A673 (cell line): ENCODE measurements at regions not wholly inside any gene's neighbourhood (a gene's known extent, or its start where the extent isn't known, plus 50 kb on each side); places are given as distances from the start of the nearest gene placed in this dataset.

Experiments used
- EZH2 ChIP-seq: fragments of 200-600 bp; sonication (generic); IDR thresholded peaks from 2 replicates; pipeline ENCODE4 v1.6.1; 2017; ENCODE audit warnings: borderline replicate concordance, low read depth, mild to moderate bottlenecking, mixed read lengths, antibody characterized with exemption, low read length; ENCODE audit not compliant: poor library complexity, severe bottlenecking
- TF ChIP-seq, protein P1 (sequence below): fragments of 300-800, 200-600 bp; sonication (generic); conservative IDR thresholded peaks from 2 replicates; pipeline ENCODE4 v1.5.1; 2017; ENCODE audit warnings: low read depth, mild to moderate bottlenecking, antibody characterized with exemption, low read length, moderate library complexity, mixed read lengths

DNA sequence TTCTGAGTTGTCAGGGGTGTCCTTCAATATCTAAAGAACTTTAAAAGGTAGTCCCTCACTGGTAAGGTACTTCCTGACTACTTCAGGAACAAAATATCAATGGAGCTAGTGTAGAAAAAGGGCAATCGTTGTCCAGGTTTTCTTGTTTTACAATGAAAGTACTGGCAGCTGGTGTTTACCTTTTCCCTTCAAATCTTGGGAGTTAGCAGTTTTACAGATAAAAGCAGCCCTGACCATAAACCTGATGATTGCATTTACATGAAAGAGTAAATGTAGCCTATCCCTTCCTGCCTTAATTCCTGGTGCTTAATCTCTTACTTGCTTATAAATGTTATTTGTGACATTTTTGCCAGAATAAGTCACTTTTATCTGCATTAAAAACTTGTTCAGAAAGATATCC, 559.9 kb upstream of the ARPP21 start:
- TF ChIP-seq EZH2: no peak
- TF ChIP-seq, protein P1, sequence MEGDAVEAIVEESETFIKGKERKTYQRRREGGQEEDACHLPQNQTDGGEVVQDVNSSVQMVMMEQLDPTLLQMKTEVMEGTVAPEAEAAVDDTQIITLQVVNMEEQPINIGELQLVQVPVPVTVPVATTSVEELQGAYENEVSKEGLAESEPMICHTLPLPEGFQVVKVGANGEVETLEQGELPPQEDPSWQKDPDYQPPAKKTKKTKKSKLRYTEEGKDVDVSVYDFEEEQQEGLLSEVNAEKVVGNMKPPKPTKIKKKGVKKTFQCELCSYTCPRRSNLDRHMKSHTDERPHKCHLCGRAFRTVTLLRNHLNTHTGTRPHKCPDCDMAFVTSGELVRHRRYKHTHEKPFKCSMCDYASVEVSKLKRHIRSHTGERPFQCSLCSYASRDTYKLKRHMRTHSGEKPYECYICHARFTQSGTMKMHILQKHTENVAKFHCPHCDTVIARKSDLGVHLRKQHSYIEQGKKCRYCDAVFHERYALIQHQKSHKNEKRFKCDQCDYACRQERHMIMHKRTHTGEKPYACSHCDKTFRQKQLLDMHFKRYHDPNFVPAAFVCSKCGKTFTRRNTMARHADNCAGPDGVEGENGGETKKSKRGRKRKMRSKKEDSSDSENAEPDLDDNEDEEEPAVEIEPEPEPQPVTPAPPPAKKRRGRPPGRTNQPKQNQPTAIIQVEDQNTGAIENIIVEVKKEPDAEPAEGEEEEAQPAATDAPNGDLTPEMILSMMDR: no peak
